PC-9 (cell line): ENCODE measurements at regions not wholly inside any gene's neighbourhood (a gene's known extent, or its start where the extent isn't known, plus 50 kb on each side); places are given as distances from the start of the nearest gene placed in this dataset.
A peak's percentile ranks its signal among the peaks of the same experiment; 100 is the strongest.
"Not testable (repeated sequence)": the region's sequence is repeated elsewhere in the genome, so short reads cannot be mapped to it uniquely, and the experiment has no call there.

Experiments
- BruUV-seq: library from RNA; stranded (reverse); fragments of 400-500 nt; replicated peaks from 2 replicates; lab custom pipeline; 2021; lab: Mats Ljungman, UMichigan
- CTCF ChIA-PET: fragments of 300-600 bp; sonication (Branson Sonifier 250); formaldehyde crosslinking; loops from one replicate; lab custom pipeline; 2022; ENCODE audit warnings: antibody characterized with exemption; lab: Charles Lee
- POLR2A ChIA-PET: fragments of 300-600 bp; sonication (Branson Sonifier 250); formaldehyde crosslinking; loops from one replicate; lab custom pipeline; 2022; ENCODE audit warnings: antibody characterized with exemption; ENCODE audit not compliant: unreplicated experiment; lab: Charles Lee
- DNase-seq, 2 experiments: peaks; one replicate each; pipeline versions ENCODE4 v3.0.0 to v3.0.0-alpha.2; 2015 to 2022; ENCODE audit warnings: mixed read lengths in 1 of 2
- H2AFZ ChIP-seq: fragments of 200-600 bp; sonication (generic); 2 replicates; pipeline ENCODE4 v1.8.1; 2017; ENCODE audit warnings: antibody characterized with exemption
- H3F3A ChIP-seq: fragments of 200-600 bp; sonication (generic); 2 replicates; pipeline ENCODE4 v1.8.1; 2017; ENCODE audit warnings: antibody characterized with exemption, mild to moderate bottlenecking, low read depth; ENCODE audit not compliant: insufficient read depth
- H3K27ac ChIP-seq: fragments of 200-600 bp; sonication (generic); 2 replicates; pipeline ENCODE4 v1.6.1; 2016; ENCODE audit warnings: mixed run types
- H3K27me3 ChIP-seq: fragments of 200-600 bp; sonication (generic); 2 replicates; pipeline ENCODE4 v1.6.1; 2016; ENCODE audit warnings: low read depth, mixed run types; ENCODE audit not compliant: insufficient read depth
- H3K36me3 ChIP-seq: fragments of 200-600 bp; sonication (generic); 2 replicates; pipeline ENCODE4 v1.6.1; 2016; ENCODE audit warnings: low read depth, mixed run types
- H3K4me1 ChIP-seq: fragments of 200-600 bp; sonication (generic); replicated peaks from 2 replicates; pipeline ENCODE4 v1.6.1; 2016; ENCODE audit warnings: mixed run types; ENCODE audit not compliant: insufficient read depth
- H3K4me2 ChIP-seq: fragments of 200-600 bp; sonication (generic); 2 replicates; pipeline ENCODE4 v1.6.1; 2017; ENCODE audit warnings: mixed run types
- H3K4me3 ChIP-seq: fragments of 200-600 bp; sonication (generic); 2 replicates; pipeline ENCODE4 v1.6.1; 2016; ENCODE audit warnings: mixed run types
- H3K79me2 ChIP-seq: fragments of 200-600 bp; sonication (generic); 2 replicates; pipeline ENCODE4 v1.6.1; 2017; ENCODE audit warnings: low read depth, mixed run types
- H3K9me2 ChIP-seq: fragments of 200-600 bp; sonication (generic); 2 replicates; pipeline ENCODE4 v1.8.1; 2017; ENCODE audit warnings: mild to moderate bottlenecking; ENCODE audit not compliant: insufficient read depth
- H3K9me3 ChIP-seq: fragments of 200-600 bp; sonication (generic); 2 replicates; pipeline ENCODE4 v1.8.1; 2016; ENCODE audit warnings: low read depth; ENCODE audit not compliant: insufficient read depth
- H4K20me1 ChIP-seq: fragments of 200-600 bp; sonication (generic); 2 replicates; pipeline ENCODE4 v1.8.1; 2017; ENCODE audit not compliant: insufficient read depth
- CTCF ChIP-seq: fragments of 200-600 bp; sonication (generic); conservative IDR thresholded peaks from 2 replicates; pipeline ENCODE4 v1.6.1; 2017; ENCODE audit warnings: mixed run types, antibody characterized with exemption, mild to moderate bottlenecking, moderate library complexity
- EZH2 ChIP-seq: fragments of 200-600 bp; sonication (generic); IDR thresholded peaks from 2 replicates; pipeline ENCODE4 v1.8.0; 2017; ENCODE audit warnings: antibody characterized with exemption, low read depth
- intact Hi-C: fragments of 100-400 bp; cut with micrococcal nuclease; formaldehyde crosslinking; loops from one replicate; pipeline ENCODE4 v1.10.0; 2022; ENCODE audit not compliant: unreplicated experiment

- Histone ChIP-seq H3K4me1 (peaks cover 10% of the 10 kb centered on the region; the same call in 1 of the 2 replicates), H4K20me1 (no peaks in the 10 kb centered on the region), H2AFZ (no peak overlapping the region), H3F3A (no peaks in the 10 kb centered on the region), H3K79me2 (no peaks in the 10 kb centered on the region), H3K4me3 (no peak overlapping the region), H3K27me3 (no peaks in the 10 kb centered on the region), H3K36me3 (no peaks in the 10 kb centered on the region), H3K27ac (no peak overlapping the region), H3K9me2 (no peaks in the 10 kb centered on the region; the same call in 1 of the 2 replicates), H3K4me2 (no peak overlapping the region), H3K9me3 (peaks cover 3% of the 10 kb centered on the region; the same call in 1 of the 2 replicates)
- no peak for DNase-seq
- BruUV-seq, result no TSS peak
- TF ChIP-seq CTCF (no peak), EZH2 (no peak)
- ChIA-PET POLR2A (no interaction called here), CTCF (no interaction called here)
- intact Hi-C loops, result no loop called here
Measured at GRCh38 chr12:30548203-30548602, 147.5 kb downstream of the IPO8 start.

GRCh38 chr12:30546121-30546520 lies 149.5 kb downstream of the IPO8 start:
- ChIA-PET POLR2A (no interaction called here), CTCF (no interaction called here)
- Histone ChIP-seq H3K36me3 (no peaks in the 10 kb centered on the region), H3K9me2 (no peaks in the 10 kb centered on the region; the same call in 1 of the 2 replicates), H3K27me3 (no peaks in the 10 kb centered on the region), H2AFZ (peak overlapping the region; percentile 74; the same call in 1 of the 2 replicates), H4K20me1 (no peaks in the 10 kb centered on the region), H3K4me1 (peaks cover 10% of the 10 kb centered on the region; the same call in 1 of the 2 replicates), H3K79me2 (no peaks in the 10 kb centered on the region), H3K27ac (peak overlapping the region; percentile 39; the same call in 1 of the 2 replicates), H3K4me2 (no peak overlapping the region), H3K4me3 (no peak overlapping the region), H3F3A (no peaks in the 10 kb centered on the region), H3K9me3 (peaks cover 9% of the 10 kb centered on the region; the same call in 1 of the 2 replicates)
- intact Hi-C loops, result no loop called here
- DNase-seq, result peak; percentile 31 to 36
- BruUV-seq, result no TSS peak
- TF ChIP-seq EZH2, result no peak

GRCh38 chr12:30544704-30545103 lies 151.0 kb downstream of the IPO8 start:
- POLR2A ChIA-PET, H4K20me1 ChIP-seq, H2AFZ ChIP-seq, DNase-seq, H3K9me3 ChIP-seq, BruUV-seq, H3K4me3 ChIP-seq, CTCF ChIA-PET, intact Hi-C loops, H3K79me2 ChIP-seq, H3K36me3 ChIP-seq, H3K9me2 ChIP-seq, H3F3A ChIP-seq, H3K27me3 ChIP-seq, H3K4me2 ChIP-seq, H3K27ac ChIP-seq: not testable (repeated sequence)
- H3K4me1 ChIP-seq, result peaks cover 10% of the 10 kb centered on the region; the same call in 1 of the 2 replicates

- no peak for DNase-seq
- POLR2A ChIA-PET, result interaction anchor here (0.6 kb wide), 1 partner anchor 34 kb away, joined by 5 read pairs; no protein-coding TSS in a partner anchor
- Histone ChIP-seq H3K4me3 (no peak overlapping the region), H3K4me1 (no peaks in the 10 kb centered on the region), H3K27ac (no peak overlapping the region), H2AFZ (no peak overlapping the region), H3K36me3 (no peaks in the 10 kb centered on the region), H3F3A (no peaks in the 10 kb centered on the region), H3K9me2 (no peaks in the 10 kb centered on the region), H3K9me3 (0 out of 2 replicates have a peak, but pooled peaks cover 4% of the 10 kb centered on the region), H3K27me3 (no peaks in the 10 kb centered on the region), H3K4me2 (no peak overlapping the region), H3K79me2 (no peaks in the 10 kb centered on the region), H4K20me1 (no peaks in the 10 kb centered on the region)
- TF ChIP-seq EZH2 (no peak), CTCF (no peak)
- BruUV-seq, result no TSS peak
- intact Hi-C loops, result no loop called here
- CTCF ChIA-PET, result no interaction called here
Measured at GRCh38 chr12:30537228-30537627, 158.4 kb downstream of the IPO8 start.
